ENCODE measurements at regions not wholly inside any gene's neighbourhood (a gene's known extent, or its start where the extent isn't known, plus 50 kb on each side); places are given as distances from the start of the nearest gene placed in this dataset.

DNA sequence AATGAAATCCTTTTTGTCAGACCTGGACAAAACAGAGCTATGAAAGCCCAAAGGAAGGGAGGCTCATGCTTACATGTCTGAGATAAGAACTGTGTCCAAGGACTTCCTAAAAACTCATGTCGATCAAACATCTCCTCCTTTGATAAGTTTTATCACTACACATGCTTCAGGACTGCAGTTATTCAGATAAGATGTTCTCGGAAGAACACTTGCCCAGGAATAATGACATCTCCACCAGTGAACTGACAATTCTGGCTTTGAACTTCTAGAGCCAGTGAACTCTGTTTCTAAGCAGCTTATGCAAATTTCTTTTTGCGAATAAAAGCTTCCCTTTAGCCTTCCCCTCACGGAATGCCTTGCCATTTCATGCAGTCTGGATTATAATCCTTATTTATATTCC lies 561.6 kb downstream of the TBC1D4 start:
- ChIA-PET POLR2A (no interaction called here), CTCF (interaction anchor here (1.5 kb wide), 1 partner anchor 12 kb away, joined by 3 read pairs; no protein-coding TSS in a partner anchor)
- TF ChIP-seq GATA2 (CRISPR knock-in tag; IDR thresholded peaks at IDR 0.05) (no peak), FOXM1 (IDR thresholded peaks at IDR 0.05; ENCODE audit: low read depth) (no peak), CHD2 (IDR thresholded peaks at IDR 0.05; ENCODE audit: low read length, partially characterized antibody) (no peak), YY1 (IDR thresholded peaks at IDR 0.05; ENCODE audit: low read depth) (no peak), MXI1 (IDR thresholded peaks at IDR 0.05; ENCODE audit: low read depth, low read length) (no peak), TCF12 (IDR thresholded peaks at IDR 0.05) (no peak), TEAD4 (IDR thresholded peaks at IDR 0.05; ENCODE audit: borderline replicate concordance, insufficient read depth) (no peak), ELF1 (IDR thresholded peaks at IDR 0.05) (no peak), CTCF (IDR thresholded peaks at IDR 0.05) (no peak)
- no peaks in the 10 kb centered on the region for H3K9me2 ChIP-seq
- no peaks in the 10 kb centered on the region for H3K79me2 ChIP-seq (ENCODE audit: insufficient read depth)
- H3K27me3 ChIP-seq (ENCODE audit: insufficient read depth), result no peaks in the 10 kb centered on the region
- H3F3A ChIP-seq (replicated peaks; ENCODE audit: insufficient read depth), result no peaks in the 10 kb centered on the region
- no peak overlapping the region for H3K9ac ChIP-seq
- DNase-seq, result no peak
- no peaks in the 10 kb centered on the region for H3K36me3 ChIP-seq (replicated peaks in 1 of 2; ENCODE audit: control insufficient read depth in 1 of 2, insufficient read depth in 2 of 2, low read length in 1 of 2)
- H4K20me1 ChIP-seq (ENCODE audit: insufficient read depth), result no peaks in the 10 kb centered on the region
- no peak overlapping the region for H3K4me2 ChIP-seq
- H3K4me3 ChIP-seq (ENCODE audit: low read depth in 2 of 2, low read length in 1 of 2), result no peak overlapping the region
- no peaks in the 10 kb centered on the region for H3K4me1 ChIP-seq (ENCODE audit: control insufficient read depth in 1 of 2, insufficient read depth in 2 of 2, low read depth in 1 of 2, low read length in 1 of 2)
- no peaks in the 10 kb centered on the region for H3K9me3 ChIP-seq
- WGBS (ENCODE audit: low lambda C conversion rate), result 45% methylated on average over 4 of the region's 4 CpGs
- H2AFZ ChIP-seq (ENCODE audit: low read depth), result no peak overlapping the region
- H3K27ac ChIP-seq (ENCODE audit: low read depth in 2 of 2, low read length in 1 of 2), result no peak overlapping the region

DNA sequence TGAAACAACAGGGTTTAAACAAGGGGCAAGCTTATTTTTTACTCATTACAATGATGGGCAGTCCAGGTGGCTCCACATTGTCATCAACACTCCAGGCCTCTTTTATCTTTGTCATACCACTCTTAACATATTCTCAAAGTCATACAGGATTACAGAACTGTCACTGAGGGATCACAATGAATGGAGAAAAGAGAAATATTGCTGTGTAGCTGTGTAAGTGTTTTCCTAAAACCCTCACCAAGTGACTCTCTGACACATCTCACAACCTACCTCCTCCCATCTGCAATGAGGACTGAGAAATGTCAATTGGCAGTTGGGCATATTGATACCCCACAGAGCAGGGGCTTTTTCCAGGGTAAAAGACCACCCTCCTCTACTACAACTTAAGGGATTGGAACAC lies 562.1 kb downstream of the TBC1D4 start:
- Histone ChIP-seq H3K27me3 (ENCODE audit: insufficient read depth) (no peaks in the 10 kb centered on the region), H3K9ac (no peak overlapping the region), H3F3A (replicated peaks; ENCODE audit: insufficient read depth) (no peaks in the 10 kb centered on the region), H3K36me3 (replicated peaks in 1 of 2; ENCODE audit: control insufficient read depth in 1 of 2, insufficient read depth in 2 of 2, low read length in 1 of 2) (no peaks in the 10 kb centered on the region), H3K9me2 (no peaks in the 10 kb centered on the region), H3K27ac (ENCODE audit: low read depth in 2 of 2, low read length in 1 of 2) (no peak overlapping the region), H4K20me1 (ENCODE audit: insufficient read depth) (no peaks in the 10 kb centered on the region), H3K4me1 (ENCODE audit: control insufficient read depth in 1 of 2, insufficient read depth in 2 of 2, low read depth in 1 of 2, low read length in 1 of 2) (no peaks in the 10 kb centered on the region), H3K9me3 (no peaks in the 10 kb centered on the region), H3K79me2 (ENCODE audit: insufficient read depth) (no peaks in the 10 kb centered on the region), H2AFZ (ENCODE audit: low read depth) (no peak overlapping the region), H3K4me3 (ENCODE audit: low read depth in 2 of 2, low read length in 1 of 2) (no peak overlapping the region), H3K4me2 (no peak overlapping the region)
- POLR2A ChIA-PET, result no interaction called here
- CTCF ChIA-PET, result interaction anchor here (1.1 to 1.5 kb wide), 2 partner anchors 12 to 22 kb away, joined by 3 to 4 read pairs; no protein-coding TSS in a partner anchor
- no peak for DNase-seq
- TF ChIP-seq FOXM1 (IDR thresholded peaks at IDR 0.05; ENCODE audit: low read depth) (no peak), USF1 (IDR thresholded peaks at IDR 0.05; ENCODE audit: borderline replicate concordance, low read depth) (no peak), MXI1 (IDR thresholded peaks at IDR 0.05; ENCODE audit: low read depth, low read length) (no peak), FOXJ3 (CRISPR knock-in tag; IDR thresholded peaks at IDR 0.05) (no peak), EP300 (IDR thresholded peaks at IDR 0.05; ENCODE audit: borderline replicate concordance in 1 of 2, low read depth in 1 of 2, low read length in 1 of 2) (no peak), IRF3 (IDR thresholded peaks at IDR 0.05; ENCODE audit: low read depth, low read length) (no peak), SIN3A (IDR thresholded peaks at IDR 0.05; ENCODE audit: borderline replicate concordance, low read depth, low read length) (no peak), EZH2phosphoT487 (IDR thresholded peaks at IDR 0.05; ENCODE audit: borderline replicate concordance, low read depth) (no peak), SMC3 (IDR thresholded peaks at IDR 0.05; ENCODE audit: low read depth, low read length) (no peak), TEAD4 (IDR thresholded peaks at IDR 0.05; ENCODE audit: borderline replicate concordance, insufficient read depth) (no peak), CTCF (IDR thresholded peaks at IDR 0.05) (no peak), NFIC (IDR thresholded peaks at IDR 0.05; ENCODE audit: borderline replicate concordance) (no peak), RAD21 (IDR thresholded peaks at IDR 0.05; ENCODE audit: low read length) (no peak)
- TF ChIP-seq, protein P1, sequence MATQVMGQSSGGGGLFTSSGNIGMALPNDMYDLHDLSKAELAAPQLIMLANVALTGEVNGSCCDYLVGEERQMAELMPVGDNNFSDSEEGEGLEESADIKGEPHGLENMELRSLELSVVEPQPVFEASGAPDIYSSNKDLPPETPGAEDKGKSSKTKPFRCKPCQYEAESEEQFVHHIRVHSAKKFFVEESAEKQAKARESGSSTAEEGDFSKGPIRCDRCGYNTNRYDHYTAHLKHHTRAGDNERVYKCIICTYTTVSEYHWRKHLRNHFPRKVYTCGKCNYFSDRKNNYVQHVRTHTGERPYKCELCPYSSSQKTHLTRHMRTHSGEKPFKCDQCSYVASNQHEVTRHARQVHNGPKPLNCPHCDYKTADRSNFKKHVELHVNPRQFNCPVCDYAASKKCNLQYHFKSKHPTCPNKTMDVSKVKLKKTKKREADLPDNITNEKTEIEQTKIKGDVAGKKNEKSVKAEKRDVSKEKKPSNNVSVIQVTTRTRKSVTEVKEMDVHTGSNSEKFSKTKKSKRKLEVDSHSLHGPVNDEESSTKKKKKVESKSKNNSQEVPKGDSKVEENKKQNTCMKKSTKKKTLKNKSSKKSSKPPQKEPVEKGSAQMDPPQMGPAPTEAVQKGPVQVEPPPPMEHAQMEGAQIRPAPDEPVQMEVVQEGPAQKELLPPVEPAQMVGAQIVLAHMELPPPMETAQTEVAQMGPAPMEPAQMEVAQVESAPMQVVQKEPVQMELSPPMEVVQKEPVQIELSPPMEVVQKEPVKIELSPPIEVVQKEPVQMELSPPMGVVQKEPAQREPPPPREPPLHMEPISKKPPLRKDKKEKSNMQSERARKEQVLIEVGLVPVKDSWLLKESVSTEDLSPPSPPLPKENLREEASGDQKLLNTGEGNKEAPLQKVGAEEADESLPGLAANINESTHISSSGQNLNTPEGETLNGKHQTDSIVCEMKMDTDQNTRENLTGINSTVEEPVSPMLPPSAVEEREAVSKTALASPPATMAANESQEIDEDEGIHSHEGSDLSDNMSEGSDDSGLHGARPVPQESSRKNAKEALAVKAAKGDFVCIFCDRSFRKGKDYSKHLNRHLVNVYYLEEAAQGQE (IDR thresholded peaks at IDR 0.05; ENCODE audit: low read depth, low read length), result no peak
